A172 (cell line): ENCODE measurements at regions not wholly inside any gene's neighbourhood (a gene's known extent, or its start where the extent isn't known, plus 50 kb on each side); places are given as distances from the start of the nearest gene placed in this dataset.

Experiments used
- DNase-seq: peaks from one replicate; pipeline ENCODE4 v3.0.0-alpha.2; 2015; ENCODE audit warnings: low spot score

- no peak for DNase-seq
These were observed 244.0 kb upstream of the TPM1 start for GRCh38 chr15:62798536-62798935.

- DNase-seq = no peak
These were observed 243.5 kb upstream of the TPM1 start for GRCh38 chr15:62799037-62799436.

- no peak for DNase-seq
These were observed 242.6 kb upstream of the TPM1 start for GRCh38 chr15:62799919-62800318.

GRCh38 chr15:62802612-62803011, 239.9 kb upstream of the TPM1 start:
- DNase-seq = no peak

- no peak for DNase-seq
These were observed 238.6 kb upstream of the TPM1 start for GRCh38 chr15:62803856-62804400.

GRCh38 chr15:62805502-62805901, 237.0 kb upstream of the TPM1 start:
- DNase-seq = no peak

- no peak for DNase-seq
These were observed 234.9 kb upstream of the TPM1 start for GRCh38 chr15:62807539-62808130.

GRCh38 chr15:62809115-62809967, 233.2 kb upstream of the TPM1 start:
- DNase-seq = no peak

- DNase-seq = no peak
These were observed 232.6 kb upstream of the TPM1 start for GRCh38 chr15:62809968-62810260.

- DNase-seq = no peak
These were observed 230.1 kb upstream of the TPM1 start for GRCh38 chr15:62812515-62812835.

GRCh38 chr15:62816342-62817069, 226.0 kb upstream of the TPM1 start:
- DNase-seq = no peak

- no peak for DNase-seq
These were observed 223.9 kb upstream of the TPM1 start for GRCh38 chr15:62818691-62819090.

- DNase-seq = no peak
These were observed 221.0 kb upstream of the TPM1 start for GRCh38 chr15:62821384-62822131.

GRCh38 chr15:62822228-62822627, 220.3 kb upstream of the TPM1 start:
- DNase-seq = no peak

- DNase-seq = no peak
These were observed 219.0 kb upstream of the TPM1 start for GRCh38 chr15:62823561-62823960.

GRCh38 chr15:62824111-62825015, 218.2 kb upstream of the TPM1 start:
- peak; percentile 25 for DNase-seq

- no peak for DNase-seq
These were observed 217.4 kb upstream of the TPM1 start for GRCh38 chr15:62825191-62825590.

- DNase-seq = no peak
These were observed 216.0 kb upstream of the TPM1 start for GRCh38 chr15:62826561-62826960.

GRCh38 chr15:62828364-62828763, 214.2 kb upstream of the TPM1 start:
- no peak for DNase-seq

- no peak for DNase-seq
These were observed 210.3 kb upstream of the TPM1 start for GRCh38 chr15:62832231-62832630.

GRCh38 chr15:62833646-62834045, 208.9 kb upstream of the TPM1 start:
- DNase-seq = no peak
